Smooth muscle cell (in vitro differentiated cells): ENCODE measurements at regions not wholly inside any gene's neighbourhood (a gene's known extent, or its start where the extent isn't known, plus 50 kb on each side); places are given as distances from the start of the nearest gene placed in this dataset.

Source experiments
- DNase-seq: peaks from one replicate; lab custom pipeline; 2025; ENCODE audit not compliant: unreplicated experiment; lab: John Stamatoyannopoulos, UW
- H2AFZ ChIP-seq: fragments of 200-600 bp; sonication (generic); 2 replicates; pipeline ENCODE4 v1.6.0; 2016; ENCODE audit warnings: antibody characterized with exemption, low read depth, mild to moderate bottlenecking
- H3F3A ChIP-seq: fragments of 200-600 bp; sonication (generic); 2 replicates; pipeline ENCODE4 v1.6.0; 2017; ENCODE audit warnings: antibody characterized with exemption, low read depth
- H3K27ac ChIP-seq: fragments of 200-600 bp; sonication (generic); 2 replicates; pipeline ENCODE4 v1.5.1; 2016; ENCODE audit warnings: low read depth, mild to moderate bottlenecking
- H3K27me3 ChIP-seq: fragments of 200-600 bp; sonication (generic); 2 replicates; pipeline ENCODE4 v1.6.1; 2016; ENCODE audit warnings: low read depth, mild to moderate bottlenecking
- H3K36me3 ChIP-seq: fragments of 200-600 bp; sonication (generic); 2 replicates; pipeline ENCODE4 v1.5.1; 2016; ENCODE audit warnings: low read depth
- H3K4me1 ChIP-seq: fragments of 200-600 bp; sonication (generic); 2 replicates; pipeline ENCODE4 v1.5.1; 2016; ENCODE audit warnings: low read depth
- H3K4me2 ChIP-seq: fragments of 200-600 bp; sonication (generic); 2 replicates; pipeline ENCODE4 v1.6.0; 2016; ENCODE audit warnings: mild to moderate bottlenecking
- H3K4me3 ChIP-seq: fragments of 200-600 bp; sonication (generic); 2 replicates; pipeline ENCODE4 v1.5.1; 2016; ENCODE audit warnings: mild to moderate bottlenecking
- H3K79me2 ChIP-seq: fragments of 200-600 bp; sonication (generic); 2 replicates; pipeline ENCODE4 v1.6.0; 2016; ENCODE audit warnings: low read depth, mild to moderate bottlenecking
- H3K9ac ChIP-seq: fragments of 200-600 bp; sonication (generic); 2 replicates; pipeline ENCODE4 v1.6.0; 2016; ENCODE audit warnings: low read depth
- H3K9me3 ChIP-seq: fragments of 200-600 bp; sonication (generic); replicated peaks from 2 replicates; pipeline ENCODE4 v1.5.1; 2016; ENCODE audit warnings: low read depth
- H4K20me1 ChIP-seq: fragments of 200-600 bp; sonication (generic); 2 replicates; pipeline ENCODE4 v1.6.0; 2016; ENCODE audit warnings: low read depth
- WGBS: methylation state at CpG from one replicate; pipeline ENCODE4 v1.1.7; 2016; ENCODE audit warnings: low lambda C conversion rate; 5-methylcytosine and 5-hydroxymethylcytosine counted together
- TF ChIP-seq, protein P1 (sequence below): fragments of 200-600 bp; sonication (generic); IDR thresholded peaks from 2 replicates; pipeline ENCODE4 v1.5.1; 2017; ENCODE audit warnings: borderline replicate concordance, mild to moderate bottlenecking, antibody characterized with exemption; ENCODE audit not compliant: insufficient read depth, poor library complexity, severe bottlenecking

DNA sequence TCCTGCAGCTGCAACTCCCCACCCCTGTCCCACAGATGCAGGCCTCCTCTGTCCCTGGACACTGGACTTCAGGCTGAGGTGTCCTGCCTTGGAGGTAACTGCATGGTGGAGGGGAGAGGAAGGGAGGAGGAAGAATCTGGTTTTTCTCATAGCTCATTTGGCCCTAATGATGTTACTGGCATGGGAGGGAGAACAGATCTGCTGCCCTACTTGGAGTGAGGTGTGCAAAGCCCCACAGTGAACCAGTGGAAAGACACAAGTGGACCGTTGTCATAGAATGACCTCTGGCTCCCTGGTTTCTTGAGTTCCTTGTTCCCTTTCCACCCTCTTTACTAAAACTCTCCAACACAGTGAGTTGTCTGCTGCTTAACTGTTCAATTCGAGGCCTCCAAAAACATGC lies 215.9 kb downstream of the BARX2 start:
- H3K27me3 ChIP-seq = no peaks in the 10 kb centered on the region
- WGBS = 86% methylated on average over 2 of the region's 2 CpGs
- DNase-seq = no peak
- peaks cover 7% of the 10 kb centered on the region for H3K4me1 ChIP-seq
- no peak overlapping the region for H3K4me2 ChIP-seq
- H3F3A ChIP-seq = no peaks in the 10 kb centered on the region
- H3K27ac ChIP-seq = no peak overlapping the region
- TF ChIP-seq, protein P1, sequence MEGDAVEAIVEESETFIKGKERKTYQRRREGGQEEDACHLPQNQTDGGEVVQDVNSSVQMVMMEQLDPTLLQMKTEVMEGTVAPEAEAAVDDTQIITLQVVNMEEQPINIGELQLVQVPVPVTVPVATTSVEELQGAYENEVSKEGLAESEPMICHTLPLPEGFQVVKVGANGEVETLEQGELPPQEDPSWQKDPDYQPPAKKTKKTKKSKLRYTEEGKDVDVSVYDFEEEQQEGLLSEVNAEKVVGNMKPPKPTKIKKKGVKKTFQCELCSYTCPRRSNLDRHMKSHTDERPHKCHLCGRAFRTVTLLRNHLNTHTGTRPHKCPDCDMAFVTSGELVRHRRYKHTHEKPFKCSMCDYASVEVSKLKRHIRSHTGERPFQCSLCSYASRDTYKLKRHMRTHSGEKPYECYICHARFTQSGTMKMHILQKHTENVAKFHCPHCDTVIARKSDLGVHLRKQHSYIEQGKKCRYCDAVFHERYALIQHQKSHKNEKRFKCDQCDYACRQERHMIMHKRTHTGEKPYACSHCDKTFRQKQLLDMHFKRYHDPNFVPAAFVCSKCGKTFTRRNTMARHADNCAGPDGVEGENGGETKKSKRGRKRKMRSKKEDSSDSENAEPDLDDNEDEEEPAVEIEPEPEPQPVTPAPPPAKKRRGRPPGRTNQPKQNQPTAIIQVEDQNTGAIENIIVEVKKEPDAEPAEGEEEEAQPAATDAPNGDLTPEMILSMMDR = no peak
- no peak overlapping the region for H3K4me3 ChIP-seq
- H3K9ac ChIP-seq = no peak overlapping the region
- no peaks in the 10 kb centered on the region for H4K20me1 ChIP-seq
- H3K9me3 ChIP-seq = no peaks in the 10 kb centered on the region
- no peaks in the 10 kb centered on the region for H3K79me2 ChIP-seq
- no peak overlapping the region for H2AFZ ChIP-seq
- no peaks in the 10 kb centered on the region for H3K36me3 ChIP-seq

DNA sequence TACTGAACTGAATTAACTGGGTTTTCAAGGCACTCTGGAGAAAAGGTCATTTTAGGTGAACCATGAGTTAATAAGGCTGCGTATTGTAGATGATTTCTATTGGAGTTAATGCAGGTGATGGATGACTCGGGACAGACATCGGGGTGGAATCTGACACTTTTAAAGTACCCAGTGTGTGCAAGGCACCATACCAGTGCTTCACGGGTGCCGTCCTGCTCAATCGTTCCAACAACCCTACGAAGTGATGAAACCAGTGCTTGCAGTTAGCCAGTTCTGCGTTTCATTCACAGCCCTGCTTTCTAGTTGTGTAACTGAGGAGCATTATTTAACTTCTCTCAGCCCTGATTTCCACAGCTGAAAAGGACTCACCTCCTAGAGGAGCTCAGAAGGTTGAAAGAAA lies 216.5 kb downstream of the BARX2 start:
- Histone ChIP-seq H3K4me1 (peaks cover 7% of the 10 kb centered on the region), H3K27me3 (no peaks in the 10 kb centered on the region), H3K36me3 (no peaks in the 10 kb centered on the region), H2AFZ (no peak overlapping the region), H3K4me3 (no peak overlapping the region), H4K20me1 (no peaks in the 10 kb centered on the region), H3K9me3 (no peaks in the 10 kb centered on the region), H3K27ac (no peak overlapping the region), H3F3A (no peaks in the 10 kb centered on the region), H3K79me2 (no peaks in the 10 kb centered on the region), H3K4me2 (no peak overlapping the region), H3K9ac (no peak overlapping the region)
- 93% methylated on average over 8 of the region's 8 CpGs for WGBS
- TF ChIP-seq, protein P1 = no peak
- DNase-seq = no peak

DNA sequence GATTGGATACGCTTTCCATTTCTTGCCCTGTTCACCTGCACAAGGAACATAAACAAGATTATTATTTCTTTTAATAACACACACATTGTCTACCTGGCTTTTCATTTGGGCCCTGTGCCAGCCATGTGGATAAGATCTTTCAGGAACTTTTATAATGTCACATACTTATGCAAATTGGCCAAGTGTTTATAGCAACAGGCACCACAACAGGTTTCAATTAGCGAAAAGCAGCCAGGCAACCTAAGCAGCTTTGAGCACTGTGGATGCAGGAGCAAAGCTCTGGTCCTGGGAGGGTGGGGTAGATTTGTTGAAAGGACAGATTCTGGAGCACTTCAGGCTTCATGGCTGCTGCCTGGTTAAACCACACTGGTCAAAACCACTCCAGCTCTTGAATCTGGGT lies 217.4 kb downstream of the BARX2 start:
- H3K4me1 ChIP-seq = peaks cover 7% of the 10 kb centered on the region
- no peaks in the 10 kb centered on the region for H3F3A ChIP-seq
- no peak overlapping the region for H3K4me3 ChIP-seq
- H3K27ac ChIP-seq = no peak overlapping the region
- H2AFZ ChIP-seq = no peak overlapping the region
- no peaks in the 10 kb centered on the region for H3K27me3 ChIP-seq
- H3K4me2 ChIP-seq = no peak overlapping the region
- TF ChIP-seq, protein P1 = no peak
- H3K9me3 ChIP-seq = no peaks in the 10 kb centered on the region
- no peak for DNase-seq
- no peaks in the 10 kb centered on the region for H4K20me1 ChIP-seq
- WGBS = 68% methylated on average over 2 of the region's 2 CpGs
- H3K36me3 ChIP-seq = no peaks in the 10 kb centered on the region
- H3K9ac ChIP-seq = no peak overlapping the region
- H3K79me2 ChIP-seq = no peaks in the 10 kb centered on the region

DNA sequence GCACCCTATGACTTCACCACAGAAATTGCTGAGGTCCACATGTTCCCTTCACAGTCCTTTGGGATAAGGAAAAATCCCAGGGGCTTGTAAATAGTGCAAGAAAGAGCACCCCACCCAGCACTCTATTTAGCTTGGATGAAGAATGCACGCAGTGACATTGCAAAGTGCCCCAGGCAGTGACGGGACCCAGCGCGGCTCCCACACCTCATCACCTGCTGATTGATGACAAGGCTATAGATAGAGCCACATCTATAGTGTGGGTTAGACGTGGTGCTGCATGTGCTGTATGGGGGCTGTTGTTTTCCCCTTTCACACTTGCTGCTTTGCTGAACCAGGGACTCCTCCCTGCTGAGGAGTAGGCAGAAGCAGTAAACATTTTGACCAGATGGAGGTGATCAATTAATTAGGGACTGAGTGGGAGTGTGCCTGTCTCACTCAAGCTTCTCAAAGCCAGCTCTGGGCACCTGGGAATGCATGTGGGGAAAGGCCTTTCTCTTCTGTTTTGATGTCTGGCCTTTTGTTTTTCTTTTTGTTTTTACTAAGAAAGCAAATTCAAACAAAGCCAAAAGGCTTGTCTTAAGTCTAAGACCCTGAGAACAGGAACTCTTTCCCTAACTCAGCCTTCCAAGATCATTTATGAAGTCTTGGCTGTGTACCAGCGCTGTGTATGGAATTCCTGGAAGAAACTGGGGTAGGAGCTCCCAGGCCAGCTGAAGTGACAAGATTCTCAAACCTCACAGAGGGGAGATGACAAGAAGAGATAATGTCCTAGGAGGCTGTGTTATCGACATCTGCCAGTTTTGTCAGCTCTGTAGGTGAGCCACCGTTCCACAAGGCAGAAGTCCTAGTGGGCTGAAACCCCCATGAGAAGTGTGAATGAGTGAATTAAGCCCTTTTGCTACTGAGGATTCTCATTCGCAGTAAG lies 219.7 kb downstream of the BARX2 start:
- TF ChIP-seq, protein P1 = no peak
- no peaks in the 10 kb centered on the region for H4K20me1 ChIP-seq
- H3K4me1 ChIP-seq = no peaks in the 10 kb centered on the region
- no peak overlapping the region for H3K4me3 ChIP-seq
- no peaks in the 10 kb centered on the region for H3K9me3 ChIP-seq
- no peak overlapping the region for H3K9ac ChIP-seq
- no peaks in the 10 kb centered on the region for H3K79me2 ChIP-seq
- no peaks in the 10 kb centered on the region for H3K27me3 ChIP-seq
- H3K36me3 ChIP-seq = no peaks in the 10 kb centered on the region
- no peaks in the 10 kb centered on the region for H3F3A ChIP-seq
- WGBS = 80% methylated on average over 9 of the region's 9 CpGs
- no peak for DNase-seq
- no peak overlapping the region for H2AFZ ChIP-seq
- H3K4me2 ChIP-seq = no peak overlapping the region
- no peak overlapping the region for H3K27ac ChIP-seq
